PFSK-1 (cell line): ENCODE measurements at regions not wholly inside any gene's neighbourhood (a gene's known extent, or its start where the extent isn't known, plus 50 kb on each side); places are given as distances from the start of the nearest gene placed in this dataset.
A peak's percentile ranks its signal among the peaks of the same experiment; 100 is the strongest.

ENCODE experiments used
- POLR2AphosphoS5 ChIP-seq: IDR thresholded peaks from 2 replicates; pipeline ENCODE4 v1.6.1; 2012; ENCODE audit warnings: low read depth, mild to moderate bottlenecking, control low read depth, low read length, moderate library complexity
- REST ChIP-seq, 2 experiments: IDR thresholded peaks; 2 replicates each; pipeline versions ENCODE4 v1.6.1 to v1.8.0; 2011 to 2012; ENCODE audit warnings: low read depth in 2 of 2, low read length in 2 of 2, control low read depth in 1 of 2, inconsistent platforms in 1 of 2, mild to moderate bottlenecking in 1 of 2, moderate library complexity in 1 of 2; ENCODE audit not compliant: insufficient read depth in 1 of 2
- SIN3A ChIP-seq: IDR thresholded peaks from 2 replicates; pipeline ENCODE4 v1.6.1; 2012; ENCODE audit warnings: mild to moderate bottlenecking, low read length, moderate library complexity, borderline replicate concordance; ENCODE audit not compliant: insufficient read depth
- TAF1 ChIP-seq: IDR thresholded peaks from 2 replicates; pipeline ENCODE4 v1.6.1; 2012; ENCODE audit warnings: low read length, control low read depth, borderline replicate concordance; ENCODE audit not compliant: insufficient read depth

- TF ChIP-seq POLR2AphosphoS5 (no peak), REST (IDR thresholded peaks at IDR 0.05; ENCODE audit: insufficient read depth in 1 of 2, low read depth in 2 of 2, low read length in 2 of 2) (no peak), TAF1 (no peak), SIN3A (peak; percentile 46; the same call in 1 of the 2 replicates)
Observed at GRCh38 chr10:3886641-3887251, 101.7 kb upstream of the KLF6 start.
